ENCODE measurements at regions not wholly inside any gene's neighbourhood (a gene's known extent, or its start where the extent isn't known, plus 50 kb on each side); places are given as distances from the start of the nearest gene placed in this dataset.

DNA sequence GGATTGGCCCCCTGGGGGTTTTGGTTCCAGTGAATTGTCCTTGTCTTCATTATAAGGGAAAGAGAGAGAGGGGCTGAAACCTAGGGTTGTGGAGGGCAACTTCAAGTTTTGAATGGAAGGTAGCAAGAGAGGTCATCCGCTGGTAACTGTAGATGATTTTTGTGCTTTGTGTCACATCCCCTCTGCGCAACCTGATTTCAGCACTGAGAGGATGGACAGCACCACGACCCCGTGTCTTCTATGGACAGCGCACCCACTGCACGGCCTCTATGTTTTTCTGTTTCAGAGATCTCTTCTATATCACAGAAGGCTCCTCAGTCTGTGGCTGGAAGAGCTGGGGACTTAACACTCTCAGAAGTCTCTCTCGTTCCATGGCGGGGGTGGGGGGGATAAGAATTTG lies 127.0 kb upstream of the RPH3A start:
- peaks cover 36% of the 10 kb centered on the region for H3K27me3 Mint-ChIP-seq
- H3K4me1 Mint-ChIP-seq, result peaks cover 2 to 23% (median 11%) of the 10 kb centered on the region in 4 donors
- H3K27ac ChIP-seq (ENCODE audit: insufficient read depth, low read length, poor library complexity, severe bottlenecking), result no peak overlapping the region
- peaks cover 0 to 4% (median 2%) of the 10 kb centered on the region in 7 donors for H3K9me3 Mint-ChIP-seq
- H3K27me3 ChIP-seq (ENCODE audit: control insufficient read depth, insufficient read depth, low read length), result no peaks in the 10 kb centered on the region
- H3K4me3 Mint-ChIP-seq, result no peak overlapping the region
- peak in 1 of 3 donors; percentile 10 for DNase-seq
- no peak for ATAC-seq (ENCODE audit: low read depth in 2 of 2)
- H3K36me3 Mint-ChIP-seq, result no peaks in the 10 kb centered on the region
- H3K9me3 ChIP-seq (ENCODE audit: control insufficient read depth in 2 of 2, low read length in 2 of 2), result no peaks in the 10 kb centered on the region
- no peak overlapping the region for H3K4me3 ChIP-seq (ENCODE audit: low read depth, low read length)
- H3K36me3 ChIP-seq (ENCODE audit: control insufficient read depth, insufficient read depth, low read length), result no peaks in the 10 kb centered on the region
- peaks cover 17% of the 10 kb centered on the region for H3K4me1 ChIP-seq (ENCODE audit: control insufficient read depth, insufficient read depth, low read length, poor library complexity, severe bottlenecking)
- no peak overlapping the region for H3K27ac Mint-ChIP-seq

DNA sequence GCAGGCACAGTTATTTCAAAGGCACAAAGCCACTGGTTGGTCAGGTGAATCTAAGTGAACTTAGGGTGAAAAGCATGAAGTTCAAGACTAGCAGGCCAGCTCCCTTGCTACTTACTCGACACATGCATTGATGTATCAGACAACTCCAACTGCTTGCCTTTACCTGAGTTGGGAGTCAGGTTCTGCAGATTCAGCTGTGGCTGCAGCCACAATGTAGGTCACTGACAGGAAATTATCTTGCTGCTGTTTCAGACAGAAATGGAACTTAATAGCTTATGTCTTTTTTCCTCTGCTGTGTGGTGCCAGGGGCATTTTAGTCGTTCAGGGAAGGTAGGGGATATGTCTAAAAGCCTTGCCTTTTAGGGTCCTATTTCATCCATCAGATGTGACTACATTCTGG lies 125.6 kb upstream of the RPH3A start:
- Histone ChIP-seq H3K4me3 (ENCODE audit: low read depth, low read length) (peak overlapping the region; percentile 24), H3K4me1 (ENCODE audit: control insufficient read depth, insufficient read depth, low read length, poor library complexity, severe bottlenecking) (peaks cover 17% of the 10 kb centered on the region), H3K9me3 (ENCODE audit: control insufficient read depth in 2 of 2, low read length in 2 of 2) (no peaks in the 10 kb centered on the region), H3K27ac (ENCODE audit: insufficient read depth, low read length, poor library complexity, severe bottlenecking) (no peak overlapping the region), H3K36me3 (ENCODE audit: control insufficient read depth, insufficient read depth, low read length) (no peaks in the 10 kb centered on the region), H3K27me3 (ENCODE audit: control insufficient read depth, insufficient read depth, low read length) (no peaks in the 10 kb centered on the region)
- Mint-ChIP-seq H3K4me3 (peak overlapping the region in 1 of 4 donors; percentile 35), H3K9me3 (peaks cover 0 to 4% (median 2%) of the 10 kb centered on the region in 7 donors), H3K27me3 (peaks cover 35% of the 10 kb centered on the region), H3K36me3 (no peaks in the 10 kb centered on the region), H3K27ac (peak overlapping the region in 1 of 3 donors; percentile 64), H3K4me1 (peaks cover 2 to 23% (median 11%) of the 10 kb centered on the region in 4 donors)
- ATAC-seq (ENCODE audit: low read depth in 2 of 2) (peak in 1 of 2 donors; percentile 48), DNase-seq (peak in 1 of 3 donors; percentile 2)

- H3K4me3 ChIP-seq (ENCODE audit: low read depth, low read length), result no peak overlapping the region
- H3K9me3 ChIP-seq (ENCODE audit: control insufficient read depth in 2 of 2, low read length in 2 of 2), result no peaks in the 10 kb centered on the region
- peaks cover 5% of the 10 kb centered on the region for H3K27me3 ChIP-seq (ENCODE audit: control insufficient read depth, insufficient read depth, low read length)
- H3K4me1 ChIP-seq (ENCODE audit: control insufficient read depth, insufficient read depth, low read length, poor library complexity, severe bottlenecking), result peaks cover 6% of the 10 kb centered on the region
- no peak for DNase-seq
- Mint-ChIP-seq H3K27me3 (peaks cover 18% of the 10 kb centered on the region), H3K9me3 (peaks cover 0 to 4% (median 0%) of the 10 kb centered on the region in 7 donors), H3K27ac (no peak overlapping the region), H3K36me3 (no peaks in the 10 kb centered on the region), H3K4me1 (peaks cover 0 to 6% (median under 1%) of the 10 kb centered on the region in 4 donors), H3K4me3 (no peak overlapping the region)
- no peaks in the 10 kb centered on the region for H3K36me3 ChIP-seq (ENCODE audit: control insufficient read depth, insufficient read depth, low read length)
- no peak overlapping the region for H3K27ac ChIP-seq (ENCODE audit: insufficient read depth, low read length, poor library complexity, severe bottlenecking)
- no peak for ATAC-seq (ENCODE audit: low read depth in 2 of 2)
Observed at GRCh38 chr12:112671564-112671963, 120.0 kb upstream of the RPH3A start.

GRCh38 chr12:112674539-112674938 lies 117.0 kb upstream of the RPH3A start:
- ATAC-seq (ENCODE audit: low read depth in 2 of 2) (no peak), DNase-seq (no peak)
- H3K36me3 ChIP-seq (ENCODE audit: control insufficient read depth, insufficient read depth, low read length), result no peaks in the 10 kb centered on the region
- no peaks in the 10 kb centered on the region for H3K4me1 ChIP-seq (ENCODE audit: control insufficient read depth, insufficient read depth, low read length, poor library complexity, severe bottlenecking)
- peaks cover 0 to 2% (median 0%) of the 10 kb centered on the region in 7 donors for H3K9me3 Mint-ChIP-seq
- H3K27me3 ChIP-seq (ENCODE audit: control insufficient read depth, insufficient read depth, low read length), result peaks cover 5% of the 10 kb centered on the region
- H3K27me3 Mint-ChIP-seq, result peaks cover 9% of the 10 kb centered on the region
- no peak overlapping the region for H3K4me3 ChIP-seq (ENCODE audit: low read depth, low read length)
- H3K36me3 Mint-ChIP-seq, result no peaks in the 10 kb centered on the region
- H3K4me3 Mint-ChIP-seq, result no peak overlapping the region
- peaks cover 0 to 2% (median 0%) of the 10 kb centered on the region in 4 donors for H3K4me1 Mint-ChIP-seq
- no peak overlapping the region for H3K27ac Mint-ChIP-seq
- H3K27ac ChIP-seq (ENCODE audit: insufficient read depth, low read length, poor library complexity, severe bottlenecking), result no peak overlapping the region
- H3K9me3 ChIP-seq (ENCODE audit: control insufficient read depth in 2 of 2, low read length in 2 of 2), result no peaks in the 10 kb centered on the region

DNA sequence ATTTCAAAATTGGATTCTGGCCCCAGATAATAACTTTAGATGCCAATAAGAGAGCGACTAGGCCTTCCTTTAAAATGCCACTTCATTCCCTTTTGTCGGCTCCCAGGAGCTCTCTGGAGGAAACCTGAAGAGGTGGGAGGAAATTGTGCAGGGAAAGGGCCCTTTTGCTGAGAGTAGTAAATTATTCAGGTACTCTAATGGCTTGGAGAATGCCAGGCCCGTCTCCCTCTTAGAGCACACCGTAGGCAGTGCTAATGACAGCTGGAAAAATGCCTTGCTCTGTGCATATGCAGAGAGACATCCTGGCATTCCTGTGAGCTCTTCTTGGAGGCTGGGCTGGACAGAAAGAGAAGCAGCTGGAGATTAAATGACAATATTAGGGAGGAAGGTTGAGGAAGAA lies 115.0 kb upstream of the RPH3A start:
- H3K4me3 ChIP-seq (ENCODE audit: low read depth, low read length), result no peak overlapping the region
- H3K4me3 Mint-ChIP-seq, result no peak overlapping the region
- ATAC-seq (ENCODE audit: low read depth in 2 of 2), result no peak
- H3K4me1 ChIP-seq (ENCODE audit: control insufficient read depth, insufficient read depth, low read length, poor library complexity, severe bottlenecking), result no peaks in the 10 kb centered on the region
- H3K9me3 Mint-ChIP-seq, result peaks cover 0 to 3% (median 0%) of the 10 kb centered on the region in 7 donors
- no peaks in the 10 kb centered on the region for H3K36me3 ChIP-seq (ENCODE audit: control insufficient read depth, insufficient read depth, low read length)
- H3K36me3 Mint-ChIP-seq, result no peaks in the 10 kb centered on the region
- peaks cover 5% of the 10 kb centered on the region for H3K27me3 ChIP-seq (ENCODE audit: control insufficient read depth, insufficient read depth, low read length)
- no peak for DNase-seq
- no peak overlapping the region for H3K27ac Mint-ChIP-seq
- peaks cover 0 to 2% (median 0%) of the 10 kb centered on the region in 4 donors for H3K4me1 Mint-ChIP-seq
- no peaks in the 10 kb centered on the region for H3K9me3 ChIP-seq (ENCODE audit: control insufficient read depth in 2 of 2, low read length in 2 of 2)
- peaks cover 9% of the 10 kb centered on the region for H3K27me3 Mint-ChIP-seq
- no peak overlapping the region for H3K27ac ChIP-seq (ENCODE audit: insufficient read depth, low read length, poor library complexity, severe bottlenecking)

- Mint-ChIP-seq H3K4me1 (peaks cover 0 to 2% (median 0%) of the 10 kb centered on the region in 4 donors), H3K4me3 (no peak overlapping the region), H3K27me3 (peaks cover 16% of the 10 kb centered on the region), H3K9me3 (peaks cover 0 to 3% (median 0%) of the 10 kb centered on the region in 7 donors), H3K36me3 (no peaks in the 10 kb centered on the region), H3K27ac (no peak overlapping the region)
- DNase-seq, result no peak
- Histone ChIP-seq H3K27ac (ENCODE audit: insufficient read depth, low read length, poor library complexity, severe bottlenecking) (no peak overlapping the region), H3K27me3 (ENCODE audit: control insufficient read depth, insufficient read depth, low read length) (peaks cover 5% of the 10 kb centered on the region), H3K4me1 (ENCODE audit: control insufficient read depth, insufficient read depth, low read length, poor library complexity, severe bottlenecking) (no peaks in the 10 kb centered on the region), H3K36me3 (ENCODE audit: control insufficient read depth, insufficient read depth, low read length) (no peaks in the 10 kb centered on the region), H3K9me3 (ENCODE audit: control insufficient read depth in 2 of 2, low read length in 2 of 2) (no peaks in the 10 kb centered on the region), H3K4me3 (ENCODE audit: low read depth, low read length) (no peak overlapping the region)
- ATAC-seq (ENCODE audit: low read depth in 2 of 2), result no peak
Observed at GRCh38 chr12:112677050-112677765, 114.3 kb upstream of the RPH3A start.

- Histone ChIP-seq H3K9me3 (ENCODE audit: control insufficient read depth in 2 of 2, low read length in 2 of 2) (peaks cover 0 to 3% of the 10 kb centered on the region in 2 experiments), H3K4me3 (ENCODE audit: low read depth, low read length) (no peak overlapping the region), H3K27ac (ENCODE audit: insufficient read depth, low read length, poor library complexity, severe bottlenecking) (no peak overlapping the region), H3K4me1 (ENCODE audit: control insufficient read depth, insufficient read depth, low read length, poor library complexity, severe bottlenecking) (no peaks in the 10 kb centered on the region), H3K36me3 (ENCODE audit: control insufficient read depth, insufficient read depth, low read length) (no peaks in the 10 kb centered on the region), H3K27me3 (ENCODE audit: control insufficient read depth, insufficient read depth, low read length) (no peaks in the 10 kb centered on the region)
- H3K4me1 Mint-ChIP-seq, result peaks cover 0 to 2% (median 0%) of the 10 kb centered on the region in 4 donors
- no peak overlapping the region for H3K4me3 Mint-ChIP-seq
- H3K36me3 Mint-ChIP-seq, result no peaks in the 10 kb centered on the region
- no peak overlapping the region for H3K27ac Mint-ChIP-seq
- peaks cover 25% of the 10 kb centered on the region for H3K27me3 Mint-ChIP-seq
- no peak for DNase-seq
- peaks cover 0 to 3% (median 0%) of the 10 kb centered on the region in 7 donors for H3K9me3 Mint-ChIP-seq
- ATAC-seq (ENCODE audit: low read depth in 2 of 2), result no peak
Observed at GRCh38 chr12:112680993-112681392, 110.6 kb upstream of the RPH3A start.

GRCh38 chr12:112682586-112682985 lies 109.0 kb upstream of the RPH3A start:
- no peak for DNase-seq
- no peak for ATAC-seq (ENCODE audit: low read depth in 2 of 2)
- Mint-ChIP-seq H3K27ac (no peak overlapping the region), H3K9me3 (peaks cover 0 to 3% (median 0%) of the 10 kb centered on the region in 7 donors), H3K4me3 (no peak overlapping the region), H3K36me3 (no peaks in the 10 kb centered on the region), H3K4me1 (no peaks in the 10 kb centered on the region), H3K27me3 (peaks cover 29% of the 10 kb centered on the region)
- no peaks in the 10 kb centered on the region for H3K27me3 ChIP-seq (ENCODE audit: control insufficient read depth, insufficient read depth, low read length)
- peaks cover 0 to 3% of the 10 kb centered on the region in 2 experiments for H3K9me3 ChIP-seq (ENCODE audit: control insufficient read depth in 2 of 2, low read length in 2 of 2)
- no peaks in the 10 kb centered on the region for H3K36me3 ChIP-seq (ENCODE audit: control insufficient read depth, insufficient read depth, low read length)
- H3K4me1 ChIP-seq (ENCODE audit: control insufficient read depth, insufficient read depth, low read length, poor library complexity, severe bottlenecking), result no peaks in the 10 kb centered on the region
- no peak overlapping the region for H3K4me3 ChIP-seq (ENCODE audit: low read depth, low read length)
- no peak overlapping the region for H3K27ac ChIP-seq (ENCODE audit: insufficient read depth, low read length, poor library complexity, severe bottlenecking)
